ENCODE measurements at regions not wholly inside any gene's neighbourhood (a gene's known extent, or its start where the extent isn't known, plus 50 kb on each side); places are given as distances from the start of the nearest gene placed in this dataset.

DNA sequence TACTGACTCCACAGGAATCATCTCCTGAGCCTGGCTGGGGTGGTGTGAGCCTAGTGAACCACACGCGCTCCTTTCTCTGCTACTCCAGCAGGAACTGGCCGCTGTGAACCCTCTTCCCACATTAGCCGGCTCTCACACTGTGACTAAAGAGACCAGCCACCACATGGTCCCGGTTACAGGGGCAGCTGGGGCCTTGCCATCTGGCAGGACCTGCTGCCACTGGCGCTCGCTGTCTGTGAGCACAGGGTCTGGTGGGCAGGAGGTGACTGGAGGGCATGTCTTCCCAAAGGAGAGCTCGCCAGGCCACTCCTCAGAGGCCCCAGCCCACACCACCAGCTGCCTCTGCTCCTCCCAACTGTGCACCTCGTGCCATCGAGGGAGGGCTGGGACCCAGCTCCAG is 99.3 kb downstream of the SINHCAF start (continued):
- no peak for TF ChIP-seq STAT6 (CRISPR knock-in tag; conservative IDR thresholded peaks at IDR 0.05; ENCODE audit: low read depth)
- TF ChIP-seq SOX15 (CRISPR knock-in tag; IDR thresholded peaks at IDR 0.05), result no peak
- no peak for TF ChIP-seq SP1 (CRISPR knock-in tag; conservative IDR thresholded peaks at IDR 0.05)
- no peak for TF ChIP-seq NR2C2 (CRISPR knock-in tag; IDR thresholded peaks at IDR 0.05)
- no peak for TF ChIP-seq GRHL2 (CRISPR knock-in tag; IDR thresholded peaks at IDR 0.05; ENCODE audit: insufficient replicate concordance, severe bottlenecking)
- TF ChIP-seq RELA (CRISPR knock-in tag; IDR thresholded peaks at IDR 0.05; ENCODE audit: borderline replicate concordance), result no peak
- TF ChIP-seq, protein P1, sequence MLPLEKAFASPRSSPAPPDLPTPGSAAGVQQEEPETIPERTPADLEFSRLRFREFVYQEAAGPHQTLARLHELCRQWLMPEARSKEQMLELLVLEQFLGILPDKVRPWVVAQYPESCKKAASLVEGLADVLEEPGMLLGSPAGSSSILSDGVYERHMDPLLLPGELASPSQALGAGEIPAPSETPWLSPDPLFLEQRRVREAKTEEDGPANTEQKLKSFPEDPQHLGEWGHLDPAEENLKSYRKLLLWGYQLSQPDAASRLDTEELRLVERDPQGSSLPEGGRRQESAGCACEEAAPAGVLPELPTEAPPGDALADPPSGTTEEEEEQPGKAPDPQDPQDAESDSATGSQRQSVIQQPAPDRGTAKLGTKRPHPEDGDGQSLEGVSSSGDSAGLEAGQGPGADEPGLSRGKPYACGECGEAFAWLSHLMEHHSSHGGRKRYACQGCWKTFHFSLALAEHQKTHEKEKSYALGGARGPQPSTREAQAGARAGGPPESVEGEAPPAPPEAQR (CRISPR knock-in tag; IDR thresholded peaks at IDR 0.05), result no peak
- no peak for TF ChIP-seq GTF2I (CRISPR knock-in tag; conservative IDR thresholded peaks at IDR 0.05)

DNA sequence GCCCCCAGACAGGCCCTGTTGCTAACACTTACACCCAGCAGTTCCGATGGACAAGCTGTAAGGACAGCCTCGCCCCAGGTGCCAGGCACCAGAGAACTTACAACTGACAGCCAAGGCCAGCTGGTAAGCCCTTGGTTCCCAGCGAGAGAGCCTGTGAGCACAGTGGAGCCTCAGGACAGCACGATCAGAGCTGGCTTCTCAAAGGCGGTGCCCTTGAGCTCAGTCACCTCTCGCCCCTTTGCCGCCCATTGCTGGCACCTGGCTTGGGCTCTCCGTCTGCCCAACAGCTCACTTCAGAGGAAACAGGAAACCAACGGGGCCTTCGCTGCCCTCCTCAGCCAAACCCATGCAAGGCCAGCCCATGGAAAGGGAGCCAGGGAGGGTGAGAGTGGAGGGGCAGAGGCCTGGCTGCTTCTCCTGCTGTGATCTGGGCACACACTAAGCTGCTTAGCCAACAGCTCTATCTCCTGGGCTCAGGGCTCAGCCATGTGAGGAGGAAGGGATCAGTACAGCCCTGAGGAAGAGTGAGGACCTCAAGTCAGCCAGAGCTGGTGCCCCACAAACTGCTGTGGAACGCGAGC is 98.5 kb downstream of the SINHCAF start:
- Mint-ChIP-seq H3K27ac (no peak overlapping the region), H3K27me3 (ENCODE audit: low read depth) (no peaks in the 10 kb centered on the region; the same call in 1 of the 2 replicates), H3K9me3 (peaks cover 8% of the 10 kb centered on the region), H3K36me3 (peaks cover 4% of the 10 kb centered on the region; the same call in 1 of the 2 replicates), H3K4me3 (no peak overlapping the region), H3K4me1 (peaks cover 14% of the 10 kb centered on the region)
- no peak for ATAC-seq
- TF ChIP-seq IRF1 (CRISPR knock-in tag; IDR thresholded peaks at IDR 0.05) (no peak), ZNF232 (CRISPR knock-in tag; IDR thresholded peaks at IDR 0.05) (no peak), GRHL2 (CRISPR knock-in tag; IDR thresholded peaks at IDR 0.05; ENCODE audit: insufficient replicate concordance, severe bottlenecking) (no peak), TEAD1 (CRISPR knock-in tag; IDR thresholded peaks at IDR 0.05) (no peak), FOXP1 (CRISPR knock-in tag; IDR thresholded peaks at IDR 0.05; ENCODE audit: borderline replicate concordance) (no peak), ETV6 (CRISPR knock-in tag; IDR thresholded peaks at IDR 0.05) (no peak), IRF2 (CRISPR knock-in tag; IDR thresholded peaks at IDR 0.05; ENCODE audit: borderline replicate concordance, low read depth) (no peak), GTF2I (CRISPR knock-in tag; conservative IDR thresholded peaks at IDR 0.05) (no peak), ZNF423 (CRISPR knock-in tag; IDR thresholded peaks at IDR 0.05) (no peak), CREB1 (CRISPR knock-in tag; IDR thresholded peaks at IDR 0.05) (no peak), RELA (CRISPR knock-in tag; IDR thresholded peaks at IDR 0.05; ENCODE audit: borderline replicate concordance) (no peak)
- TF ChIP-seq, protein P2, sequence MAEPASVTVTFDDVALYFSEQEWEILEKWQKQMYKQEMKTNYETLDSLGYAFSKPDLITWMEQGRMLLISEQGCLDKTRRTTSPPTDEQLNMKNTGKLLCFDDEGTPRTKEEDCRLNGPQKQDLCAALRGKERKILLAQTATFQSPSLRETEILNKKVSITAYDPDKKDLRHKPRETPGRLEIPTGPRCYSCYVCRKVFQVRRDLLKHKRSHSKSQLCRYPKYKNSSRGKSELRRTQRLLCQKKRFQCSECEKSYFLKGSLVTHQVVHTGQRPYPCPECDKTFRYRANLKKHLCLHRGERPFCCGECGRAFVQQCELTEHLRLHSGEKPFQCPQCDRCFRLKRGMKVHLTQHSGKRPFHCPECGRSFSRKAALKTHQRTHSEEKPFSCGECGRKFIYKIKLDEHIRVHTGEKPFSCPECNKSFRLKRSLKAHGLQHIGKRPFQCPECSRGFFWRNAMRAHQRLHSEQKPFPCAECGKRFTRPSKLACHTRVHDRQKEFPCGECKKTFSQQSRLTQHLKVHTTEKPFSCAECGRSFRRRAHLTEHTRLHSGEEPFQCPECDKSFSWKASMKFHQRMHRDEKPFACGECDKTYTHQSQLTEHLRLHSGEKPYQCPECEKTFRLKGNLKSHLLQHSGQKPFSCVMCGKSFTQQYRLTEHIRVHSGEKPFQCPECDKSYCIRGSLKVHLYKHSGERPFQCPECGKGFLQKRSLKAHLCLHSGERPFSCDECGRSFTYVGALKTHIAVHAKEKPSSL (CRISPR knock-in tag; conservative IDR thresholded peaks at IDR 0.05), result no peak
- TF ChIP-seq, protein P3, sequence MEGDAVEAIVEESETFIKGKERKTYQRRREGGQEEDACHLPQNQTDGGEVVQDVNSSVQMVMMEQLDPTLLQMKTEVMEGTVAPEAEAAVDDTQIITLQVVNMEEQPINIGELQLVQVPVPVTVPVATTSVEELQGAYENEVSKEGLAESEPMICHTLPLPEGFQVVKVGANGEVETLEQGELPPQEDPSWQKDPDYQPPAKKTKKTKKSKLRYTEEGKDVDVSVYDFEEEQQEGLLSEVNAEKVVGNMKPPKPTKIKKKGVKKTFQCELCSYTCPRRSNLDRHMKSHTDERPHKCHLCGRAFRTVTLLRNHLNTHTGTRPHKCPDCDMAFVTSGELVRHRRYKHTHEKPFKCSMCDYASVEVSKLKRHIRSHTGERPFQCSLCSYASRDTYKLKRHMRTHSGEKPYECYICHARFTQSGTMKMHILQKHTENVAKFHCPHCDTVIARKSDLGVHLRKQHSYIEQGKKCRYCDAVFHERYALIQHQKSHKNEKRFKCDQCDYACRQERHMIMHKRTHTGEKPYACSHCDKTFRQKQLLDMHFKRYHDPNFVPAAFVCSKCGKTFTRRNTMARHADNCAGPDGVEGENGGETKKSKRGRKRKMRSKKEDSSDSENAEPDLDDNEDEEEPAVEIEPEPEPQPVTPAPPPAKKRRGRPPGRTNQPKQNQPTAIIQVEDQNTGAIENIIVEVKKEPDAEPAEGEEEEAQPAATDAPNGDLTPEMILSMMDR (IDR thresholded peaks at IDR 0.05), result no peak
- TF ChIP-seq, protein P4, sequence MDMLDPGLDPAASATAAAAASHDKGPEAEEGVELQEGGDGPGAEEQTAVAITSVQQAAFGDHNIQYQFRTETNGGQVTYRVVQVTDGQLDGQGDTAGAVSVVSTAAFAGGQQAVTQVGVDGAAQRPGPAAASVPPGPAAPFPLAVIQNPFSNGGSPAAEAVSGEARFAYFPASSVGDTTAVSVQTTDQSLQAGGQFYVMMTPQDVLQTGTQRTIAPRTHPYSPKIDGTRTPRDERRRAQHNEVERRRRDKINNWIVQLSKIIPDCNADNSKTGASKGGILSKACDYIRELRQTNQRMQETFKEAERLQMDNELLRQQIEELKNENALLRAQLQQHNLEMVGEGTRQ (CRISPR knock-in tag; IDR thresholded peaks at IDR 0.05), result no peak
- DNase-seq (ENCODE audit: low spot score), result no peak
- ChIA-PET POLR2A (no interaction called here), CTCF (interaction anchor here (0.8 to 1.6 kb wide), 5 partner anchors 10 to 379 kb away, joined by 3 to 7 read pairs (median 3); no protein-coding TSS in a partner anchor)
